GM12878 (cell line): ENCODE measurements at regions not wholly inside any gene's neighbourhood (a gene's known extent, or its start where the extent isn't known, plus 50 kb on each side); places are given as distances from the start of the nearest gene placed in this dataset.

ENCODE experiments used
- ATAC-seq: fragments of 200-7000 bp; cut with Tn5 transposase; 3 replicates; pipeline ENCODE4 v1.9.1; 2020; ENCODE audit warnings: mild to moderate bottlenecking, moderate library complexity
- BruUV-seq: library from RNA; stranded (reverse); fragments of 400-500 nt; replicated peaks from 2 replicates; lab custom pipeline; 2021; lab: Mats Ljungman, UMichigan
- CTCF ChIA-PET: fragments of 300-600 bp; sonication (Branson Sonifier 250); formaldehyde crosslinking; extraction: SDS; loops from one replicate; lab custom pipeline; 2021; ENCODE audit warnings: inconsistent platforms; lab: Yijun Ruan, JAX
- POLR2A ChIA-PET: fragments of 350-600 bp; formaldehyde crosslinking; extraction: SDS; loops from one replicate; lab custom pipeline; 2021; ENCODE audit warnings: inconsistent platforms; lab: Charles Lee
- RAD21 ChIA-PET: fragments of 300-600 bp; sonication (Branson Sonifier 250); formaldehyde crosslinking; loops from one replicate; lab custom pipeline; 2023; ENCODE audit warnings: antibody characterized with exemption; ENCODE audit not compliant: unreplicated experiment; lab: Charles Lee
- SMC1A ChIA-PET: fragments of 300-600 bp; sonication (Branson Sonifier 250); formaldehyde crosslinking; loops from one replicate; lab custom pipeline; 2023; ENCODE audit not compliant: unreplicated experiment, uncharacterized antibody; lab: Charles Lee
- DNase-seq: peaks from one replicate; pipeline ENCODE4 v3.0.0-alpha.2; 2011; ENCODE audit warnings: low read depth, low spot score
- FAIRE-seq: peaks from 3 replicates; lab custom pipeline; 2011; peaks lifted over from hg19 to GRCh38; lab: Jason Lieb, UNC
- H2AFZ ChIP-seq: 2 replicates; pipeline ENCODE4 v1.6.0; 2011; ENCODE audit warnings: low read depth, low read length, control low read depth; ENCODE audit not compliant: control insufficient read depth
- H3K27ac ChIP-seq: 2 replicates; pipeline ENCODE4 v1.5.1; 2011; ENCODE audit warnings: control low read depth; ENCODE audit not compliant: control insufficient read depth, insufficient read depth
- H3K27me3 ChIP-seq, 2 experiments: replicated peaks in 1 of 2; 2 replicates each; pipeline versions ENCODE4 v1.6.0 to v1.6.1; 2011; ENCODE audit warnings: low read length in 1 of 2; ENCODE audit not compliant: control insufficient read depth in 2 of 2, insufficient read depth in 2 of 2
- H3K36me3 ChIP-seq, 2 experiments: 2 replicates each; pipeline ENCODE4 v1.5.1; 2011; ENCODE audit warnings: low read length in 1 of 2; ENCODE audit not compliant: control insufficient read depth in 2 of 2, insufficient read depth in 2 of 2
- H3K4me1 ChIP-seq: 2 replicates; pipeline ENCODE4 v1.6.1; 2011; ENCODE audit warnings: mild to moderate bottlenecking, low read length, moderate library complexity, mixed read lengths; ENCODE audit not compliant: control insufficient read depth, insufficient read depth
- H3K4me2 ChIP-seq: 2 replicates; pipeline ENCODE4 v1.6.0; 2011; ENCODE audit warnings: control low read depth; ENCODE audit not compliant: control insufficient read depth, insufficient read depth
- H3K4me3 ChIP-seq: fragments of 200-600 bp; sonication (generic); 2 replicates; pipeline ENCODE4 v1.5.1; 2016
- H3K79me2 ChIP-seq: 2 replicates; pipeline ENCODE4 v1.6.0; 2011; ENCODE audit warnings: low read length; ENCODE audit not compliant: control insufficient read depth, insufficient read depth
- H3K9ac ChIP-seq: 2 replicates; pipeline ENCODE4 v1.8.0; 2011; ENCODE audit warnings: low read length, control low read depth, mixed read lengths; ENCODE audit not compliant: control insufficient read depth, insufficient read depth
- H3K9me3 ChIP-seq: replicated peaks from 3 replicates; pipeline ENCODE4 v1.5.1; 2011; ENCODE audit warnings: mild to moderate bottlenecking, low read length; ENCODE audit not compliant: control insufficient read depth, insufficient read depth
- H4K20me1 ChIP-seq: 2 replicates; pipeline ENCODE4 v1.6.0; 2011; ENCODE audit not compliant: control insufficient read depth, insufficient read depth
- BCL11A ChIP-seq: IDR thresholded peaks from 2 replicates; pipeline ENCODE4 v1.6.1; 2011; ENCODE audit warnings: low read depth, low read length
- FOXM1 ChIP-seq: IDR thresholded peaks from 2 replicates; pipeline ENCODE4 v1.6.1; 2012; ENCODE audit warnings: low read depth, mild to moderate bottlenecking, inconsistent platforms, low read length, moderate library complexity
- NFXL1 ChIP-seq: fragments of 450-650 bp; IDR thresholded peaks from 2 replicates; pipeline ENCODE4 v1.6.1; 2017; ENCODE audit warnings: antibody characterized with exemption, mild to moderate bottlenecking, borderline replicate concordance
- POLR2AphosphoS2 ChIP-seq: IDR thresholded peaks from 2 replicates; pipeline ENCODE4 v1.6.1; 2011; ENCODE audit warnings: low read depth, mild to moderate bottlenecking, low read length, improper control_type of control experiment, moderate library complexity
- SMARCA5 ChIP-seq: fragments of 450-650 bp; IDR thresholded peaks from 2 replicates; pipeline ENCODE4 v1.6.1; 2017; ENCODE audit warnings: mild to moderate bottlenecking
- WGBS: methylation state at CpG from one replicate; pipeline ENCODE4 v1.1.6; 2016; ENCODE audit warnings: low lambda C conversion rate; ENCODE audit not compliant: insufficient replicate concordance, insufficient coverage; ENCODE audit errors: missing lambda C conversion rate; 5-methylcytosine and 5-hydroxymethylcytosine counted together
- in situ Hi-C: fragments of 300-500 bp; cut with MboI; formaldehyde crosslinking; loops from 9 replicates; pipeline ENCODE4 v1.14.3; 2018; ENCODE audit warnings: mixed read lengths
- intact Hi-C: fragments of 100-400 bp; cut with micrococcal nuclease; formaldehyde crosslinking; loops from one replicate; pipeline ENCODE4 v1.14.2; 2022; ENCODE audit not compliant: unreplicated experiment
- TF ChIP-seq, protein P1 (sequence below): IDR thresholded peaks from 2 replicates; pipeline ENCODE4 v1.6.1; 2011; ENCODE audit warnings: borderline replicate concordance, low read depth, mild to moderate bottlenecking, moderate library complexity, mixed read lengths, low read length; ENCODE audit not compliant: insufficient read depth; ENCODE audit errors: extremely low read length
- TF ChIP-seq, protein P2 (sequence below): fragments of 450-650 bp; IDR thresholded peaks from 2 replicates; pipeline ENCODE4 v1.6.1; 2016; ENCODE audit warnings: mild to moderate bottlenecking
- TF ChIP-seq, protein P3 (sequence below): IDR thresholded peaks from 2 replicates; pipeline ENCODE4 v1.6.1; 2012; ENCODE audit warnings: low read depth, low read length, improper control_type of control experiment
- TF ChIP-seq, protein P4 (sequence below), 3 experiments: IDR thresholded peaks in 2 of 3; conservative IDR thresholded peaks in 1 of 3; 2 replicates each; pipeline ENCODE4 v1.5.1; 2011; ENCODE audit warnings: low read depth in 3 of 3, low read length in 3 of 3, mild to moderate bottlenecking in 3 of 3, control low read depth in 2 of 3, moderate library complexity in 2 of 3, inconsistent platforms in 1 of 3, mixed read lengths in 1 of 3; ENCODE audit not compliant: control insufficient read depth in 2 of 3, insufficient read depth in 1 of 3; ENCODE audit errors: extremely low read depth in 1 of 3
- TF ChIP-seq, protein P5 (sequence below): fragments of 450-650 bp; IDR thresholded peaks from 2 replicates; pipeline ENCODE4 v1.6.1; 2017; ENCODE audit warnings: mild to moderate bottlenecking
- TF ChIP-seq, protein P6 (sequence below): IDR thresholded peaks from 2 replicates; pipeline ENCODE4 v1.6.1; 2012; ENCODE audit warnings: low read depth, low read length, improper control_type of control experiment
- TF ChIP-seq, protein P7 (sequence below): fragments of 450-650 bp; IDR thresholded peaks from 2 replicates; pipeline ENCODE4 v1.6.1; 2016; ENCODE audit warnings: mild to moderate bottlenecking

DNA sequence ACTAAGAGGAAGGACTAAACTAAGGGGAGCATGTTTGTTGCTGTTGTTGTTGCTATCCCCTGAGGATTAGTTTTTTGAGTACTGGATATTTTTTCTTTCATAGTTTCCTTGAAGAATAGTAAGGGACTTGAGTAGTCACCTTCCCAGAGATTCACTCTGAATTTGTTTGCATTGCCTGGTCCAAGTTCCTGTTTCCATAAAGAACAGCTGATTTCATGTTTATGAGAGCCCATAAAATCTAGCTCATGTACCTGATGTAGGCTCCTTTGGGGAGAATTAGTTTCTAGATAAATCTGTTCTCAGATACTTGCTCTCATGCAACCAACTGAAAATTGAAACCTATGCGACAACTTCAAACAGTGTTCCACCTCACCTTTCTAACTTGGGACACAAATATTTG, 464.4 kb upstream of the MBL2 start:
- RAD21 ChIA-PET: no interaction called here

More for the DNA sequence above, 464.4 kb upstream of the MBL2 start:
- Histone ChIP-seq H3K36me3 (no peaks in the 10 kb centered on the region), H3K4me3 (no peak overlapping the region), H3K4me1 (no peaks in the 10 kb centered on the region), H3K27ac (no peak overlapping the region), H4K20me1 (no peaks in the 10 kb centered on the region), H3K4me2 (no peak overlapping the region), H3K27me3 (no peaks in the 10 kb centered on the region), H3K9me3 (no peaks in the 10 kb centered on the region), H3K79me2 (no peaks in the 10 kb centered on the region), H2AFZ (no peak overlapping the region), H3K9ac (no peak overlapping the region)
- SMC1A ChIA-PET: no interaction called here
- TF ChIP-seq, protein P1, sequence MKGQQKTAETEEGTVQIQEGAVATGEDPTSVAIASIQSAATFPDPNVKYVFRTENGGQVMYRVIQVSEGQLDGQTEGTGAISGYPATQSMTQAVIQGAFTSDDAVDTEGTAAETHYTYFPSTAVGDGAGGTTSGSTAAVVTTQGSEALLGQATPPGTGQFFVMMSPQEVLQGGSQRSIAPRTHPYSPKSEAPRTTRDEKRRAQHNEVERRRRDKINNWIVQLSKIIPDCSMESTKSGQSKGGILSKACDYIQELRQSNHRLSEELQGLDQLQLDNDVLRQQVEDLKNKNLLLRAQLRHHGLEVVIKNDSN: no peak
- TF ChIP-seq, protein P2, sequence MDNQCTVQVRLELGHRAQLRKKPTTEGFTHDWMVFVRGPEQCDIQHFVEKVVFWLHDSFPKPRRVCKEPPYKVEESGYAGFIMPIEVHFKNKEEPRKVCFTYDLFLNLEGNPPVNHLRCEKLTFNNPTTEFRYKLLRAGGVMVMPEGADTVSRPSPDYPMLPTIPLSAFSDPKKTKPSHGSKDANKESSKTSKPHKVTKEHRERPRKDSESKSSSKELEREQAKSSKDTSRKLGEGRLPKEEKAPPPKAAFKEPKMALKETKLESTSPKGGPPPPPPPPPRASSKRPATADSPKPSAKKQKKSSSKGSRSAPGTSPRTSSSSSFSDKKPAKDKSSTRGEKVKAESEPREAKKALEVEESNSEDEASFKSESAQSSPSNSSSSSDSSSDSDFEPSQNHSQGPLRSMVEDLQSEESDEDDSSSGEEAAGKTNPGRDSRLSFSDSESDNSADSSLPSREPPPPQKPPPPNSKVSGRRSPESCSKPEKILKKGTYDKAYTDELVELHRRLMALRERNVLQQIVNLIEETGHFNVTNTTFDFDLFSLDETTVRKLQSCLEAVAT: no peak
- TF ChIP-seq, protein P3, sequence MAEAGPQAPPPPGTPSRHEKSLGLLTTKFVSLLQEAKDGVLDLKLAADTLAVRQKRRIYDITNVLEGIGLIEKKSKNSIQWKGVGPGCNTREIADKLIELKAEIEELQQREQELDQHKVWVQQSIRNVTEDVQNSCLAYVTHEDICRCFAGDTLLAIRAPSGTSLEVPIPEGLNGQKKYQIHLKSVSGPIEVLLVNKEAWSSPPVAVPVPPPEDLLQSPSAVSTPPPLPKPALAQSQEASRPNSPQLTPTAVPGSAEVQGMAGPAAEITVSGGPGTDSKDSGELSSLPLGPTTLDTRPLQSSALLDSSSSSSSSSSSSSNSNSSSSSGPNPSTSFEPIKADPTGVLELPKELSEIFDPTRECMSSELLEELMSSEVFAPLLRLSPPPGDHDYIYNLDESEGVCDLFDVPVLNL: no peak
- TF ChIP-seq NFXL1: no peak
- TF ChIP-seq FOXM1: no peak
- TF ChIP-seq, protein P4, sequence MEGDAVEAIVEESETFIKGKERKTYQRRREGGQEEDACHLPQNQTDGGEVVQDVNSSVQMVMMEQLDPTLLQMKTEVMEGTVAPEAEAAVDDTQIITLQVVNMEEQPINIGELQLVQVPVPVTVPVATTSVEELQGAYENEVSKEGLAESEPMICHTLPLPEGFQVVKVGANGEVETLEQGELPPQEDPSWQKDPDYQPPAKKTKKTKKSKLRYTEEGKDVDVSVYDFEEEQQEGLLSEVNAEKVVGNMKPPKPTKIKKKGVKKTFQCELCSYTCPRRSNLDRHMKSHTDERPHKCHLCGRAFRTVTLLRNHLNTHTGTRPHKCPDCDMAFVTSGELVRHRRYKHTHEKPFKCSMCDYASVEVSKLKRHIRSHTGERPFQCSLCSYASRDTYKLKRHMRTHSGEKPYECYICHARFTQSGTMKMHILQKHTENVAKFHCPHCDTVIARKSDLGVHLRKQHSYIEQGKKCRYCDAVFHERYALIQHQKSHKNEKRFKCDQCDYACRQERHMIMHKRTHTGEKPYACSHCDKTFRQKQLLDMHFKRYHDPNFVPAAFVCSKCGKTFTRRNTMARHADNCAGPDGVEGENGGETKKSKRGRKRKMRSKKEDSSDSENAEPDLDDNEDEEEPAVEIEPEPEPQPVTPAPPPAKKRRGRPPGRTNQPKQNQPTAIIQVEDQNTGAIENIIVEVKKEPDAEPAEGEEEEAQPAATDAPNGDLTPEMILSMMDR (IDR thresholded peaks at IDR 0.05 in 2 of 3, conservative IDR thresholded peaks at IDR 0.05 in 1 of 3; ENCODE audit: control insufficient read depth in 2 of 3, extremely low read depth in 1 of 3, insufficient read depth in 1 of 3, low read depth in 3 of 3, low read length in 3 of 3): no peak
- TF ChIP-seq, protein P5, sequence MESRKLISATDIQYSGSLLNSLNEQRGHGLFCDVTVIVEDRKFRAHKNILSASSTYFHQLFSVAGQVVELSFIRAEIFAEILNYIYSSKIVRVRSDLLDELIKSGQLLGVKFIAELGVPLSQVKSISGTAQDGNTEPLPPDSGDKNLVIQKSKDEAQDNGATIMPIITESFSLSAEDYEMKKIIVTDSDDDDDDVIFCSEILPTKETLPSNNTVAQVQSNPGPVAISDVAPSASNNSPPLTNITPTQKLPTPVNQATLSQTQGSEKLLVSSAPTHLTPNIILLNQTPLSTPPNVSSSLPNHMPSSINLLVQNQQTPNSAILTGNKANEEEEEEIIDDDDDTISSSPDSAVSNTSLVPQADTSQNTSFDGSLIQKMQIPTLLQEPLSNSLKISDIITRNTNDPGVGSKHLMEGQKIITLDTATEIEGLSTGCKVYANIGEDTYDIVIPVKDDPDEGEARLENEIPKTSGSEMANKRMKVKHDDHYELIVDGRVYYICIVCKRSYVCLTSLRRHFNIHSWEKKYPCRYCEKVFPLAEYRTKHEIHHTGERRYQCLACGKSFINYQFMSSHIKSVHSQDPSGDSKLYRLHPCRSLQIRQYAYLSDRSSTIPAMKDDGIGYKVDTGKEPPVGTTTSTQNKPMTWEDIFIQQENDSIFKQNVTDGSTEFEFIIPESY: no peak
- TF ChIP-seq, protein P6, sequence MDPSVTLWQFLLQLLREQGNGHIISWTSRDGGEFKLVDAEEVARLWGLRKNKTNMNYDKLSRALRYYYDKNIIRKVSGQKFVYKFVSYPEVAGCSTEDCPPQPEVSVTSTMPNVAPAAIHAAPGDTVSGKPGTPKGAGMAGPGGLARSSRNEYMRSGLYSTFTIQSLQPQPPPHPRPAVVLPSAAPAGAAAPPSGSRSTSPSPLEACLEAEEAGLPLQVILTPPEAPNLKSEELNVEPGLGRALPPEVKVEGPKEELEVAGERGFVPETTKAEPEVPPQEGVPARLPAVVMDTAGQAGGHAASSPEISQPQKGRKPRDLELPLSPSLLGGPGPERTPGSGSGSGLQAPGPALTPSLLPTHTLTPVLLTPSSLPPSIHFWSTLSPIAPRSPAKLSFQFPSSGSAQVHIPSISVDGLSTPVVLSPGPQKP: no peak
- no peak for TF ChIP-seq SMARCA5
- no peak for TF ChIP-seq POLR2AphosphoS2
- TF ChIP-seq BCL11A: no peak
- TF ChIP-seq, protein P7, sequence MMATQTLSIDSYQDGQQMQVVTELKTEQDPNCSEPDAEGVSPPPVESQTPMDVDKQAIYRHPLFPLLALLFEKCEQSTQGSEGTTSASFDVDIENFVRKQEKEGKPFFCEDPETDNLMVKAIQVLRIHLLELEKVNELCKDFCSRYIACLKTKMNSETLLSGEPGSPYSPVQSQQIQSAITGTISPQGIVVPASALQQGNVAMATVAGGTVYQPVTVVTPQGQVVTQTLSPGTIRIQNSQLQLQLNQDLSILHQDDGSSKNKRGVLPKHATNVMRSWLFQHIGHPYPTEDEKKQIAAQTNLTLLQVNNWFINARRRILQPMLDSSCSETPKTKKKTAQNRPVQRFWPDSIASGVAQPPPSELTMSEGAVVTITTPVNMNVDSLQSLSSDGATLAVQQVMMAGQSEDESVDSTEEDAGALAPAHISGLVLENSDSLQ: no peak
- no peak for FAIRE-seq
- DNase-seq: no peak
- POLR2A ChIA-PET: no interaction called here
- in situ Hi-C loops (no loop called here), intact Hi-C loops (no loop called here)
- WGBS: 100% methylated on average over 1 of the region's 1 CpG
- no peak for ATAC-seq
- no TSS peak for BruUV-seq
- CTCF ChIA-PET: no interaction called here
